Fibroblast of lung (primary cell): ENCODE measurements at regions not wholly inside any gene's neighbourhood (a gene's known extent, or its start where the extent isn't known, plus 50 kb on each side); places are given as distances from the start of the nearest gene placed in this dataset.

Source experiments
- DNase-seq, 2 donors: peaks; one replicate each; pipeline versions ENCODE4 v3.0.0 to v3.0.0-alpha.2; 2010; ENCODE audit warnings: low read depth in 2 of 2
- H2AFZ ChIP-seq: 2 replicates; pipeline ENCODE4 v1.5.1; 2012; ENCODE audit warnings: low read length, control low read depth, inconsistent platforms
- H3K27ac ChIP-seq: 2 replicates; pipeline ENCODE4 v1.5.1; 2011; ENCODE audit warnings: low read length, control low read depth; ENCODE audit not compliant: insufficient read depth
- H3K27me3 ChIP-seq: 2 replicates; pipeline ENCODE4 v1.5.1; 2011; ENCODE audit warnings: mild to moderate bottlenecking, low read length; ENCODE audit not compliant: control insufficient read depth, insufficient read depth
- H3K36me3 ChIP-seq: 2 replicates; pipeline ENCODE4 v1.5.1; 2011; ENCODE audit warnings: low read length; ENCODE audit not compliant: control insufficient read depth, insufficient read depth
- H3K4me1 ChIP-seq: 2 replicates; pipeline ENCODE4 v1.5.1; 2011; ENCODE audit warnings: low read length; ENCODE audit not compliant: control insufficient read depth, insufficient read depth; ENCODE audit errors: extremely low read depth
- H3K4me2 ChIP-seq: 2 replicates; pipeline ENCODE4 v1.5.1; 2011; ENCODE audit warnings: low read length, control low read depth; ENCODE audit not compliant: insufficient read depth; ENCODE audit errors: extremely low read depth
- H3K4me3 ChIP-seq, 4 experiments: fragments of 200-600 bp in 1 of 4; sonication (generic) in 1 of 4; replicated peaks in 1 of 4; 2 replicates each; pipeline ENCODE4 v1.5.1; 2011 to 2016; ENCODE audit warnings: low read length in 4 of 4, low read depth in 3 of 4, mild to moderate bottlenecking in 3 of 4, control low read depth in 2 of 4, inconsistent platforms in 1 of 4, mixed read lengths in 1 of 4; ENCODE audit not compliant: insufficient read depth in 1 of 4; ENCODE audit errors: control extremely low read depth in 1 of 4
- H3K79me2 ChIP-seq: 2 replicates; pipeline ENCODE4 v1.5.1; 2012; ENCODE audit warnings: mild to moderate bottlenecking, low read length, inconsistent platforms; ENCODE audit not compliant: control insufficient read depth, insufficient read depth
- H3K9ac ChIP-seq: 2 replicates; pipeline ENCODE4 v1.5.1; 2011; ENCODE audit warnings: mild to moderate bottlenecking, low read length, control low read depth; ENCODE audit not compliant: insufficient read depth
- H3K9me3 ChIP-seq: 2 replicates; pipeline ENCODE4 v1.5.1; 2012; ENCODE audit warnings: low read depth, low read length; ENCODE audit not compliant: control insufficient read depth, insufficient read depth
- H4K20me1 ChIP-seq: 2 replicates; pipeline ENCODE4 v1.5.1; 2011; ENCODE audit warnings: low read length; ENCODE audit not compliant: control insufficient read depth, insufficient read depth; ENCODE audit errors: extremely low read depth
- EZH2 ChIP-seq: IDR thresholded peaks from 2 replicates; pipeline ENCODE4 v1.5.1; 2012; ENCODE audit warnings: low read length, control low read depth, mild to moderate bottlenecking; ENCODE audit errors: missing control alignments
- TF ChIP-seq, protein P1 (sequence below), 2 donors: IDR thresholded peaks in 1 of 2; conservative IDR thresholded peaks in 1 of 2; 1 replicate in 1 of 2; 2 replicates in 1 of 2; pipeline ENCODE4 v1.5.1; 2011 to 2012; ENCODE audit warnings: low read length in 2 of 2, control low read depth in 1 of 2, inconsistent platforms in 1 of 2, low read depth in 1 of 2, mild to moderate bottlenecking in 1 of 2

DNA sequence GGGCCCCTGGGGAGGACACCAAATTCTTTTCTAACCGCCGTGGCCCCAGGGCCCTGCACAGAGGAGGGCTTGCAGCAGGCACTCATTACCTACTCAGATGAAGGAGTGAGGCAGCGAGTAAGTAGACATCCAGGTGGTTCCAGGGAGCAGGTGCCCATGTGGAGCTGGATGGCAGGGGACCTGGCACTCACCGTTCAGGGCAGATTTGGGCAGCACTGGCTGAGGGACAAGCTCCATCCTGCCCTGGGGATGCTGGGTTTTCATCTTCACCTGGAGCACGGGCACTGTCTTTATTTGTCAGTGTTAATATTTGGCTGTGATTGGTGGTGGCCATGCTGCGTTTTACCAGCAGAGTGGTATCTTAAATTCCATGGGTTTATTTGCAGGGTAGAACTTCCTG lies 1182.7 kb downstream of the BRD1 start:
- H4K20me1 ChIP-seq: no peaks in the 10 kb centered on the region
- no peaks in the 10 kb centered on the region for H3K4me1 ChIP-seq
- TF ChIP-seq EZH2: no peak
- TF ChIP-seq, protein P1, sequence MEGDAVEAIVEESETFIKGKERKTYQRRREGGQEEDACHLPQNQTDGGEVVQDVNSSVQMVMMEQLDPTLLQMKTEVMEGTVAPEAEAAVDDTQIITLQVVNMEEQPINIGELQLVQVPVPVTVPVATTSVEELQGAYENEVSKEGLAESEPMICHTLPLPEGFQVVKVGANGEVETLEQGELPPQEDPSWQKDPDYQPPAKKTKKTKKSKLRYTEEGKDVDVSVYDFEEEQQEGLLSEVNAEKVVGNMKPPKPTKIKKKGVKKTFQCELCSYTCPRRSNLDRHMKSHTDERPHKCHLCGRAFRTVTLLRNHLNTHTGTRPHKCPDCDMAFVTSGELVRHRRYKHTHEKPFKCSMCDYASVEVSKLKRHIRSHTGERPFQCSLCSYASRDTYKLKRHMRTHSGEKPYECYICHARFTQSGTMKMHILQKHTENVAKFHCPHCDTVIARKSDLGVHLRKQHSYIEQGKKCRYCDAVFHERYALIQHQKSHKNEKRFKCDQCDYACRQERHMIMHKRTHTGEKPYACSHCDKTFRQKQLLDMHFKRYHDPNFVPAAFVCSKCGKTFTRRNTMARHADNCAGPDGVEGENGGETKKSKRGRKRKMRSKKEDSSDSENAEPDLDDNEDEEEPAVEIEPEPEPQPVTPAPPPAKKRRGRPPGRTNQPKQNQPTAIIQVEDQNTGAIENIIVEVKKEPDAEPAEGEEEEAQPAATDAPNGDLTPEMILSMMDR (conservative IDR thresholded peaks at IDR 0.05 in 1 of 2, IDR thresholded peaks at IDR 0.05 in 1 of 2; ENCODE audit: low read depth in 1 of 2, low read length in 2 of 2): no peak
- no peak overlapping the region for H3K4me2 ChIP-seq
- no peaks in the 10 kb centered on the region for H3K36me3 ChIP-seq
- H3K79me2 ChIP-seq: no peaks in the 10 kb centered on the region
- H3K9ac ChIP-seq: no peak overlapping the region
- no peak for DNase-seq
- no peak overlapping the region for H3K4me3 ChIP-seq
- no peaks in the 10 kb centered on the region for H3K27me3 ChIP-seq
- H3K27ac ChIP-seq: no peak overlapping the region
- no peaks in the 10 kb centered on the region for H3K9me3 ChIP-seq
- no peak overlapping the region for H2AFZ ChIP-seq

DNA sequence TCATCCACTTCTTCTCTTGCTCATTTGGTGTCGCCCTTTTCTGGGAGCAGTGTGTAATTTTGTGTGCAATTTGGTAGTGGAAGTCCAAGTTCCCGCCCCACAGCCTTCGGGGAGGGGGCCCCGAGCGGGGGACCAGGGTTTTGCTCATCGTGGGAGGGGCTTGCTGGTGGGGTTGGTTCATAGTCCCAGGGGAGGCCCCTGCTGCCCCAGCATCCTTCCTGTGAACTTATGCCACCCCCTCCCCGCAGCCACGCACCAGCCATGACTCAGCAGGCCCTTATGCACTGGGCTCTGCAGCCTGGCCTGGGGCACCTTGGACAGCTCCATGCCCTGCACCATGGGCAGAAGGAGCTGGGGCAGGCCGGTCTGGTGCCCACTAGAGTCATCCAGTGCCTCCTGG lies 1183.6 kb downstream of the BRD1 start:
- H3K4me2 ChIP-seq: no peak overlapping the region
- no peaks in the 10 kb centered on the region for H3K36me3 ChIP-seq
- H4K20me1 ChIP-seq: no peaks in the 10 kb centered on the region
- H3K9me3 ChIP-seq: no peaks in the 10 kb centered on the region
- H3K27me3 ChIP-seq: no peaks in the 10 kb centered on the region
- TF ChIP-seq, protein P1 (conservative IDR thresholded peaks at IDR 0.05 in 1 of 2, IDR thresholded peaks at IDR 0.05 in 1 of 2; ENCODE audit: low read depth in 1 of 2, low read length in 2 of 2): no peak
- TF ChIP-seq EZH2: no peak
- no peak overlapping the region for H2AFZ ChIP-seq
- H3K9ac ChIP-seq: no peak overlapping the region
- no peak overlapping the region for H3K4me3 ChIP-seq
- H3K27ac ChIP-seq: no peak overlapping the region
- no peaks in the 10 kb centered on the region for H3K79me2 ChIP-seq
- DNase-seq: peak in 1 of 2 donors; percentile 11
- no peaks in the 10 kb centered on the region for H3K4me1 ChIP-seq

DNA sequence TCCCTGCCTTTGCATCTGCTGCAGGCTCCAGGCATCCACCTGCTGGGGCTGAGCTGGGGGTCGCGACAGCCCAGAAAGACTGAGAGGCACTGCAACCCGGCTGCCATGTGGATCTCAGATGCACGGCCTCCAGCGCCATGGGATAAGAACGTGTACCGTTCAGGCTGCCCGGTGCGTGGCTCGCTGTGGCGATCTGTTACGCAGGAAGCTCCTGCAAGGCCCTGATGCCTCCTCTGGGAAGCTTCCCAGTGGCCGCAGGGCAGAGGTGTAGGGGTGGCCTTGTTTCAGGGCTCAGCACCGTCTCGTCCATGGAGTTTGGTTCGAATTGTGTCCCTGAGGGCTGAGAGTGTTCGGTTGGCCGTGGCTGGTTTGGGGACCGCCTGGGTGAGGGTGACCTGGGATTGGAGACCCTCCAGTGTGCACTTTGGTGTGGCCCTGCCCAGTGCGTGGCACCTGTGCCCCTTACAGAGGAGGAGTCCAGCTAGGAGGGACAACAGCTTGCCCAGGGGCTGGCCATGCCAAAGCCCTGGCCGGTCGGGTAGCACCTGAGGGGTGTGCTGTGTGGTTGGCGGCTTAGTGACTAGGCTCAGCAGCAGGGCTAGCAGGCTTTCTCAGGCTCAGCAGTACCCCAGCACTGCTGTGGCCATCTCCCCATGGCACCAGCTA lies 1184.5 kb downstream of the BRD1 start:
- Histone ChIP-seq H3K4me2 (no peak overlapping the region), H4K20me1 (no peaks in the 10 kb centered on the region), H3K27ac (no peak overlapping the region), H2AFZ (no peak overlapping the region), H3K9me3 (no peaks in the 10 kb centered on the region), H3K27me3 (no peaks in the 10 kb centered on the region), H3K36me3 (no peaks in the 10 kb centered on the region), H3K9ac (no peak overlapping the region), H3K79me2 (no peaks in the 10 kb centered on the region), H3K4me3 (no peak overlapping the region), H3K4me1 (no peaks in the 10 kb centered on the region)
- no peak for TF ChIP-seq EZH2
- TF ChIP-seq, protein P1 (conservative IDR thresholded peaks at IDR 0.05 in 1 of 2, IDR thresholded peaks at IDR 0.05 in 1 of 2; ENCODE audit: low read depth in 1 of 2, low read length in 2 of 2): no peak
- no peak for DNase-seq
